HG02970 (cell line): ENCODE measurements at regions not wholly inside any gene's neighbourhood (a gene's known extent, or its start where the extent isn't known, plus 50 kb on each side); places are given as distances from the start of the nearest gene placed in this dataset.

Experiments used
- ATAC-seq: cut with Tn5 transposase; IDR thresholded peaks from one replicate; pipeline ENCODE4 v1.9.1; 2021; ENCODE audit warnings: mild to moderate bottlenecking, moderate library complexity, moderate number of reproducible peaks; ENCODE audit not compliant: unreplicated experiment, low FRiP score

DNA sequence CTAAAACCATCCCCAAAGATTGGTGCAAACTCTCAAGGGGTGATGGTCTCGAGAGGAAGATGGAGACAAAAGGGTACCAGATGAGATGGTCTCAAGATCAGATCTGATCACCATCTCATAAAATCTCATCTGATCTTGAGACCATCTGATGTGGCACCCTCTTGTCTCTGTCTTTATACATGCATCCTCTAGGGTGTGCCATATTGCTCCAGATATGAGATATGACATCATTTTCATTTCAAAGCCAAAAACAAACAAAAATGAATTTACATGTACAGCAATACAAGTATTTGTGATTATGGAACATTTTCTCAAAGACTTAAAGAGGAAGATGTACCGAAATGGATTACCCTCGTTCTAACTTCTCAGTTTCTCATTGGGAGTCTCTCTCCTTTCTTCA is 787.2 kb downstream of the GALC start:
- no peak for ATAC-seq

DNA sequence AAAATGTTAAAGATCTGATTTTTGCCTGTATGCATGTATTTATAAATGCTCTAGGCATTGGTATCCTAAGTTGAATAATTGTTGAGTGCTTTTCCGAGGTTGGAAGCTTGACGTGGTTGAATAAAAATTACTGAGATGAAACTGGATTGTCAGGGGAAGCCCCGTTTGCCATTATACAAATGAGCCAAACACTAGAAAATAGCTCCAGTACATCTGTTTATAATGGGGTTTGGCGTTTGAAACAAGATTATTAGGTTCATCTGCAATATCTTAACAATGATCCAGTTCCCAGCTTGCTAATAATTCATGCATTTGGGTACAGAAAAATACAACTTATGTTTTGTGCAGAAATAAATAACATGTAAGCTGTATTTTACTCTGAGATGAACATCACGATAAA is 789.6 kb downstream of the GALC start:
- no peak for ATAC-seq

DNA sequence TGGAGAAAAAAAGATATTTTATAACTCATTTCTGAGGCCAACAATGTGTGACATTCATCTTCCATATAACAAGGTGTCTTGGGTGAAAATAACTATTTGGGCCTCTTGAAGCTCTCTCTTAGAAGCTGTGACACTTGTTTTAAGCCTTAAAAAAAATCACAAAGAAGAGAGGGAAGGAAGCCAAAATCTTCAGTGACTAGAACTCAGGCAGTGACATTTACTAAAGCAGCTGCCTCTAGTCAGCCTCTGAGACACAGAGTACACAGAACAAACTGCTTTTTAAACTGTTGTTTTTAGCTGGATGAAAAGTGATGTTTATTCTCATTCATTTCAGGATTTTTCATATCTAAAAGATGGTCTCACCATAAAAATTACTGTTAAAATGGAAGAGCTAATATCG is 793.6 kb downstream of the GALC start:
- ATAC-seq, result no peak

DNA sequence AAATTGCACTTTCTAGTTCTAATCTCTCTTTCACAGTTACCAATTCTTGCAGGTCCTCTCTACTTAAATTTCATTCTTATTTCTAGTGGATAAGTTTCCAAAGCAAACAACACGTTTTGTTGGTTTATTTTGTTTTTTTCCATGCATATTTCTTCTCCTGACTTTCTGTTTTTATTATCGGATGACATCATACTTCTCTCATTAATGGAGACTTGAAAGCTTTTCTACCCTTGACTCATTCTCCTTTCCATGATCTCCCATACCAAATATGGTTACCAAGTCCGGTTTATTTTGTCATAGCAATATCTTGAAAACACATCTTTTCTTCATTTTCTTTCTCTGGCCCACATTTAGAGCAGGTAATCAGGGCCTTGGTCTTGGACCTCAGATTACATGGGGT is 796.5 kb downstream of the GALC start:
- no peak for ATAC-seq

DNA sequence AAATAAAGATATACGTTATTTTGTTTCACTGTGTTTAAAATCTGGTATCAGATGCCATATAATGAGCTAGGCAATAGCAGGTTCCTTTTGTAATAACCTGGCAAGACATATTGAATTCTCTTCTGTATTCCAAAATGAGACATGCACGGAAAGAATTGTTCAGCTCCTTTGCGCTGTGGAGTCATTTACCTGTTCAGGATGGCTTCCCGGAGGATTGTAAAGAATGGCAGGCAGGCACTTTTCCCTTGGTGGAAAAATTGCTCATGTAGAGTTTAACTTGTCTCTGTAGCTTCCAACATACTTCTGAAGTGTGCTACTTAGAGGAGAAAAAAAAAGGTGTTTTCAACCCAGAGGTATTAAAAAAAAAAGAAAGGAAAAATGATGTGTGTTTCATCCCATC is 805.2 kb downstream of the GALC start:
- no peak for ATAC-seq

DNA sequence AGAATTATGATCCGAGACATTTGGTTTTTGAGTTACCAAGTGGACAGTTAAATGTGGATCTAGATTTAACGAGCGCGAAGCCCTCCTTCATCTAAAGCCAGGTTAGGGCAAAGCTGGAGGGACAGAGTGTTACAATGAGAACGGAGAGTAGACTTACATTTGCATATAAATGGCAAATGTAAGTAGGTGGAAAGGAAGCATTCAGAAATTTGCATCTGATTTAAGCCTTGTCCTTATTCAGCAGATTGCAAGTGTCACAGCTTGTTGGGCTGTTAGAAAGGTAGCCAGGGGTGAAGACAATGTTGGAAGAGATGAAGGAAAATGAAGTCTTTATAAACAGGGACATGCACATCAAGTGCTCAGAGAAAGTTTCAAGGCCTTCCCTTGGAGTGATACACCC is 806.2 kb downstream of the GALC start:
- ATAC-seq, result no peak

DNA sequence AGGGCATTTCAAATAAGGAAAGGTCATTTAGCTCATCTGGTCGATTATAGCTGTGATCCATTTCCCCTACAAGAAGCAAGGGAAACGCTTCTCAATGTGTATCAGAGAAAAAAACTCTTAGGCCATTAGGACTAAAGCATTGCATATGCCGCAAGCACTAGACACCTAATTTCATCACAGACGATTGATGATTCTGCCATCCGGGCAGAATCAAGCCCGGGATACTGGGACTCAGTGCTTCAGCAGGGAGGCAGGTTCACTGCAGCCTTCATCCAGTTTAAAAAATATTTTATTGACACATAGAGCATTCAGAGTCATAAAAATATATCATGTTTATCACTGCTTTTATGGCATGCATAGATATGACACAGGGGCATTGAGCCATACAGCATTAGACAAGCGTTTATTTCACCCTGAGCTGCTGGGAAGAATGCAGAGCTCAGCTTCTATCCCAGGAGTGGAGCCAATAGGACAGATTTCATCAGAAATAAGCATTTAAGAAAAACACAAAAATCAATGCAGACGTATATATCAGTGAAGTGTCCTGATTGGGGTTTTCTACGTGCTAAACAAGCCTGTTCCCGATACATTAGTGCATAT is 806.9 kb downstream of the GALC start:
- no peak for ATAC-seq

DNA sequence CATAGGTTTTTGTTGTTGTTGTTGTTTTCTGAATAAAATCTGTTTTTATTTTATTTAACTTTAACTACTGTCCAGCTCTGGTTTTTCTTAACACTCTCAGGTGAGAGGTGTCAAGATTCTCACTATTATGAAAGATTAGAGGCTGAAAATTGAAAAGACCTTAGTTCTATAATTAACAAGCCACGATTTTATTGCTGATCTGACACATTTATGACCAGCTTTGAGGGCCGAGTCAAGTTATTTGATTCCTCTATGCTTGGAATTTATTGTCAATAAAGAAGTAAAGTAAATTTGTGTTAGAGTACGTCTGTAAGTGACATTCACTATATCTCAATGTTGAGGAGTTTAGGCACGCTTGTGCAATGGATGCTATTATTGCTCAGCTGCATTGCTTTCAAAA is 808.8 kb downstream of the GALC start:
- no peak for ATAC-seq

DNA sequence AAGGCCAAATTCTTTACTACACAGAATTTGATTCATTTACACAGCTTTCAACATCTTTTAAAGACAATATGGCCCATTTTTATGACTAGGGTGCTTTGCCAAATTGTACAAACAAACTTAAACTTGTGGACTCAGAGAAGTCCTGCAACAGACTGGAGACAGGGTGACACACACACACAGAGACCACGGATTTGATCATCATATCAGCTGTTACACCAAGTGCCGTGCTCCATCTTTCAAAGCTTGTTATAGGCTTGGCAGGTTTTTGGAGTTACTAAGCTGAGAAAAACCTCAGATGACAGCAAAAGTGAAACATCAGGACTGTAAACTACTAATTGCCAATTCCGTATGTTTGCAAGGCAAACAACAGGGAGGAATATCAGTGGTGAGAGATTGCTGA is 811.7 kb downstream of the GALC start:
- ATAC-seq, result no peak

DNA sequence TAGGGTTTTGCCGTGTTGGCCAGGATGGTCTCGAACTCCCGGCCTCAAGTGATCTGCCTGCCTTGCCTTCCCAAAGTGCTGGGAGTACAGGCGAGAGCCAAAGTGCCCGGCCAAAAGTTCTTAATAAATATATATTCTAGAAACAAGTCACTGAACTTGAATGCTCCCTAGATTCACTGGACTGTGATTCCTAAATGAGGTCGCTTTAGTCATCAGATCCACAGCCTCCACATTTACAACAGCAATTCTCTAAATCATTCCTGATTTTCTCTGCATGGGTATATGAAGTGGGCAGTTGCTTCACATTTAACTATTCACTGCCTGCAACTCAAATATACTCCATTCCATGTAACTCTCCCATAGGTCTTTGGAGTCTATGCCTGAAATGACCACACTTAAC is 813.0 kb downstream of the GALC start:
- ATAC-seq, result no peak

DNA sequence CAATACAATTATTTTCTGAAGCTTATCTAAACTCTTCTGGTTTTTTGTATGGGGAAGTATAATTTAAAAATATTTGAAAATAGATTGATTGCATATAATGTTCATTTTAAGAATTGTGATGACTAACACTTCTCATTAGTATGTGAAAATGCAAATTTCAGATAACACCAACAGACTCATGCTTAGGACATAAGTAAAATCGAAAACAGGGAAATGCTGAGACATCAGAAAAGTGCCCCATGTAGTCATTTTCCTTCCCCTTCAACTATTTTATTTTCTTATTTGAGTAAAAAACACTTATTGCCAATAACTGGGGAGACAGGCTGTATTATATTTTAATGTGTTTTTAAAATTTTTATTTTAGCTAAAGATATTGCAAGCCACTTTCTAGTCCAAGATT is 814.7 kb downstream of the GALC start:
- ATAC-seq, result no peak

DNA sequence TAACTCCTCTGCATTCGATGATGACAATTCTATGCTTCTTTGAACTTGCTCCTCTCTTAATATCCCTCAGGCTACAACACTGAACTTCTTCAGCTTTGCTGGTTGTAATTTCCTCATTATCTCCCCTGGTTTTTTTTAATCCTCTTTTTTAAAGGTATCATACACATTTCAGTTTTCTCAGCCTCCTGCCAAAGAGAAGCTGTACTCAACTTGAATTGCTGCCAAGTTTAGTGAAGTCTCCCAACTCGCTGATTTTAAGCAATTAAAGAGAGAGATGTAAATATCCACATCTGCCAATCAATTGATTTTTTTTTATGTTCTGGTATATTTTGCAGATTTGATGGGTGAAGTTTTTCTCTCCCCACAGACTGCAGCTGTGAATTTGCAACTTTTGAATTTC is 817.8 kb downstream of the GALC start:
- no peak for ATAC-seq

DNA sequence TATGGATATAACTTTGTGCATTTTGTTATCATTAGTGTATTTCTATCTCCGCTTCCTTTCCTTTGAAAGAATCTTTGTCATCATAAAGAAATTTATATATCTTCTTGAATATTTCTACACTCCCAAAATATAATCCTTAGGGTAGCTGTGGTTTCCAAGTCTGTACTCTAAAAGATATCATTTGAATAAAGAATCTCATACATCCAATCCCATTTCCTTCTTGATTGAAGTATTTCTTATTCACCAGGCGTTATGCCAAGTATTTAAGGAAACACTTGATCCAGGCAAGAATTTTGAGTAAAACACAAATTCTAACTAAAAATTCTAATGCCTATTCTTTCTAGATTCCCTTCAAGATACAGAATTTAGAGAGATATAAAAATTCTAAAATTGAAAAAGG is 821.8 kb downstream of the GALC start:
- ATAC-seq, result no peak

DNA sequence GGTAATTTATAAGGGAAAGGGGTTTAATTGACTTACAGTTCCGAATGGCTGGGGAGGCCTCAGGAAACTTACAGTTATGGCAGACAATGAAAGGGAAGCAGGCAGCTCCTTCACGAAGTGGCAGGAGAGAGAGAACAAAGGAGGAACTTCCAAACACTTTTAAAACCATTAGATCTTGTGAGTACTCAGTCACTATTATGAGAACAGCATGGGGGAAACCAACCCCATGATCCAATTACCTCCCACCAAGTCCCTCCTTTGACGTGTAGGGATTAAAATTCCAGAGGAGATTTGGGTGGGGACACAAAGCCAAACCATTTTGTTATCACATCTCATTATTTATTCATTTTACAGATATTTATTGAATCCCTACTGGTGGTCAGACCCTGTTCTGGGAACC is 822.8 kb downstream of the GALC start:
- no peak for ATAC-seq

DNA sequence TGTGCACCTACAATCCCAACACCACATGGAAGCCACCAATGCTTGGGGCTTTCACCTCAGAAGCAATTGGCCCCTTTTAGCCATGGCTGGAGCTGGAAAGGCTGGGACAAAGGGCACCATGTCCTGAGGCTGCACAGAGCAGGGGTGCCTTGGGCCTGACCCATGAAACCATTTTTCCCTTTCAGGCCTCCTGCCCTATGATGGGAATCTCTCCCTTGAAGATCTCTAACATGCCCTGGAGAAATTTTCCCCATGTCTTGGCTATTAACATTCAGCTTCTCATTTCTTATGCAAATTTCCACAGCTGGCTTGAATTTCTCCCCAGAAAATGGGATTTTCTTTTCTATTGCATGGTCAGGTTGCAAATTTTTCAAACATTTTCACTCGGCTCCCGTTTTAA is 823.6 kb downstream of the GALC start:
- no peak for ATAC-seq

DNA sequence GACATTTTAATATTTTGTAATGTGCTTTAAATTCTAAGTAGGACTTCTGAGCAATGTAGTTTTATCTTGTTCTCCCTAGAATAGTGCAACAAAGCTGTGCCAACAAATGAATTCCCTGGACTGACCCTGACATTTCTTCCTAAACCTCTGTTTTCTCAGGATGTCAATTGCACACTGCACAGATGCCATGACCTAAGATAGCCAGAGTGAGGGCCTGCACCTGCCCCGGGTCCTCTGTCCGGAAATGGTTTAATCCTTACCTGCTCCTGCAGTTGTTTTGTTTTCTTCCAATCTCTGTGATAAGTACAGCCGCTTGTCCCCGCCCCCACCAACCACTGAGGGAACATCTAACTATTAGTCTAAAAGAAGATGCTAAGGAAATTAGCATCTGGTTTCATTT is 831.5 kb downstream of the GALC start:
- ATAC-seq, result no peak

DNA sequence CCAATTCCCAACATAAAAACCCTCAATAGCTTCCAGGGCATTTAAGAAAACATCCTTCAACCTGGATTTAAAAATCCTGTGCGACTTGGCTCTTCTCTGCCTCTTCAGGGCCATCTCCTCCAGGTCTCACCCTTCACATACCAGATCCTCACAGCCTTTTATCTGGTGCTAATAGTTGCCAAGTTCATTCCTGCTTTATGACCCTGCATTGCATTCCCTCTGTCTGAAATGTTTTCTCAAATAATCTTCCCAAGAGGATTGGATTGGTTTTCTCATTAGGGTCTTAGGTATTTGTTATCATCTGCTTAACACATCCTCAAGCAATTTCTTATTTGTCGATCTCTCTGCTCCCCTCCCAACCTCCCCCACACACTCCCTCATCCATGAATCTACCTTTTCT is 832.0 kb downstream of the GALC start:
- no peak for ATAC-seq

DNA sequence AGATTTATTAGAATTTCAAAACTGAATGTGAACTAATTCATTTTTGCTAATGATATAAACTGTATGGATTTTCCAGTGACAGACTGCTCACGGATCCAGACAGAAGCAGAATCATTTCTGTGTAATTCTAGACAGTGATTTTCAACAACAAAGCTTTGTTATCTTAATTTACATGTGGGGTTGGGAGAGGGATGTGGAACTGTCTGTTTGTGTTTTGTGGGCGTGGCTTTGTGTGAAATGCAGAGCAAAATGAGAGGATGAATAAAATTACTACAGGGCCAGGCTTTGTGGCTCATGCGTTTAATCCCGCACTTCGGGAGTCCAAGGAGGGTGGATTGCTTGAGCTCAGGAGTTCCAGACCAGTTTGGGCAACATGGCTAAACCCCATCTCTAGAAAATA is 834.7 kb downstream of the GALC start:
- no peak for ATAC-seq

DNA sequence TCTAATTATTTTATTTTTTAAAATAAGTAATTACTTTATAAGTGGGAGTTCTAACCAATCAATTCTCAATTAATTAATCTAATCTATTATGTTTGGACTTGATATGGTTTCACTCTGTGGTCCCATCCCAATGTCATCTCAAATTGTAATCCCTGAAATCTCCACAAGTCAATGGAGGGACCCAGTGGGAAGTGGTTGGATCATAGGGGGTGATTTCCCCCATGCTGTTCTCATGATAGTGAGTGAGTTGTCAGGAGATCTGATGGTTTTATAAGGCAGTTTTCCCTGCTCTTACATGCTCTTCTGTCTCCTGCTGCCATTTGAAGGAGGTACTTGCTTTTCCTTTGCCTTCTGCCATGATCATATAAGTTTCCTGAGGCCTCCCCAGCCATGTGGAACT is 836.1 kb downstream of the GALC start:
- no peak for ATAC-seq

DNA sequence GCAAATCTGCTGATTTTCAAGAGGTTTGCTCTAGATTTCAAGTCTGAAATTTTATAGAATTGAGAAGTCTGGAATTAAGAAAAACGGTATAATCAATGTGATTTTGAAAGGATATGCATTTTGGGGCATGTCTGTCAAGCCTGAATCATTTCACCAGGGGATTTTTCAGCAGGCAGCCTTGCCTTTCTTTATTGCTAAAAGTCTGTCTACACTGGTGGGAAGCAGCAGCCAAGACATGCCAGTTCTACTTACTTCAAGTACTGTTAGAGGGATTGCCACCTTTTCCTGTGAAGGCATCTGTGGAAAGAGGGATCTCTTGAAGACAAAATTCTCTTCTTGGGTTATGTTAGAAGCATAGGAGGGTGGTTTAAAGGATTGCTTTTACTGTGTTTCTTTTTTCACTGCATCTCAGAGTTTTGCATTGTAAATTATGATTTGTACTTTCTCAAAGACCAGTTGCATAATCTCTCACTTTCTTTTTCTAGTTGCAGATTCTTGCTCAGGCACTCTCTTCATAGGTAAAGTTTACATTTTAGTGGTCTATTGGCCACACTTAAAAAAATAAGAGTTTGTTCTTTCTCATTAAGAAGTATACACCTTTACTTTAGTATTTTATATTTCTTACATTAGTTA is 837.0 kb downstream of the GALC start:
- no peak for ATAC-seq

DNA sequence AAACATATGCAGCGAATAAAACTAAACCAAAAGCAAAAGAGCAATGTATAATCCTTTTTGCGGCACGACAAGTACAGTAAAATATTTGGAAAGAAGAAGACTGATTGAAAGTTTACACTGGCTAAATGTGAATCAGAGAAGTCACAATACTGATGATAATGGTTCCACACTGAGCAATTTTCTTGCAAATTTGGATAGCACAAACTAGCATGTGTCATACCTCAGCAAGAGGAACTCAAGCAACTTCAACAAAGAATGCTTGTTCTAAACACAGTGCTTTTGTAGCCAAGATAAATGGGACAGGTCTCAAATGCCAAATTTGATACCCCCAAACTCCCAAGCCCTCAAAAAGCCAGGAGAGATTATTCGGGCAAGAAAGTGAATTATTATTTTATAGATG is 839.1 kb downstream of the GALC start:
- ATAC-seq, result no peak

DNA sequence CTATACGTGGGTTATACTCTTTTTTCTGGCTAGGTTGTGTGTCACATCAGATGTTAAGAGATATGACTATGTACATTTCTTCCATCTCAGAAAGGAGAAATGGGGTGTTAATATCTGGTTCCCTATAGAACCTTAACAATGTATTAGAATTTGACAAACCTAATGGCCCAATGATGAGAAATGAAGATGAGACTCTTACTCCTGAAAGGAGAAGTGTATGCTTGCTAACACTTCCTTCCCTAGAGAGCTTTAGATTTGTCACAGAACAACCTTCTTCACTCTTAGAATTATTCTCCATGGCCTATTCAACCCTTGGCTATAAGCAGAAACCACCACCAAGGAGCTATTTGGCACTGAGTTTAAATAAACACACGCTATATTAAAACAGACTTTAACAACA is 839.6 kb downstream of the GALC start:
- ATAC-seq, result no peak

DNA sequence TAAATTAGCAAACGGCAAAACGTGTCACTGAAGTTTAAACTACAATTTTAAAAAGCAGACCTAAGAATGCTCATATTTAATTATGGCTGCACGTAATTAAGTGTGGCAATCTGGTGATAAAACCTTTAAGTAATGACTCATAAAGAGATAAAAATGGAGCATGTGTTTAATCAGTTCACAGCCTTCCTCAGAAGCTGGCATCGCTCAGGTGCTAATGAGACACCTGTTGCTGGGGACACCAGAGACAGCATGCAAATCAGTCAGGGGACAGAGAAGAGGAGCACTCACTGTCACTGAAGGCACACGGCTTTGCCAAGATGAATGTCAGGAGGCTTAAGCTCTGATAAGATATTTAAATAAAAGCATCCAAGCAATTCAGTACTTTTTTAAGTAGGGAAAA is 840.3 kb downstream of the GALC start:
- ATAC-seq, result no peak
